AG04449 (cell line): ENCODE measurements at regions not wholly inside any gene's neighbourhood (a gene's known extent, or its start where the extent isn't known, plus 50 kb on each side); places are given as distances from the start of the nearest gene placed in this dataset.

Source experiments
- CTCF ChIA-PET: fragments of 350-600 bp; formaldehyde crosslinking; extraction: SDS; loops from one replicate; lab custom pipeline; 2021; ENCODE audit warnings: antibody characterized with exemption; lab: Yijun Ruan, JAX
- POLR2A ChIA-PET: fragments of 400-600, 350-600 bp; formaldehyde crosslinking; extraction: SDS; loops from one replicate; lab custom pipeline; 2020; ENCODE audit warnings: antibody characterized with exemption, inconsistent platforms; lab: Yijun Ruan, JAX
- DNase-seq: peaks from one replicate; pipeline ENCODE4 v3.0.0-alpha.2; 2010; ENCODE audit warnings: low read depth, low spot score
- H3K4me3 ChIP-seq: 2 replicates; pipeline ENCODE4 v1.5.1; 2011; ENCODE audit warnings: low read depth, mild to moderate bottlenecking, control low read depth, low read length
- CTCF ChIP-seq: IDR thresholded peaks from one replicate; pipeline ENCODE4 v1.5.1; 2011; ENCODE audit warnings: mild to moderate bottlenecking, moderate library complexity, low read length, control low read depth, inconsistent platforms; ENCODE audit not compliant: insufficient read depth; ENCODE audit errors: missing control alignments

DNA sequence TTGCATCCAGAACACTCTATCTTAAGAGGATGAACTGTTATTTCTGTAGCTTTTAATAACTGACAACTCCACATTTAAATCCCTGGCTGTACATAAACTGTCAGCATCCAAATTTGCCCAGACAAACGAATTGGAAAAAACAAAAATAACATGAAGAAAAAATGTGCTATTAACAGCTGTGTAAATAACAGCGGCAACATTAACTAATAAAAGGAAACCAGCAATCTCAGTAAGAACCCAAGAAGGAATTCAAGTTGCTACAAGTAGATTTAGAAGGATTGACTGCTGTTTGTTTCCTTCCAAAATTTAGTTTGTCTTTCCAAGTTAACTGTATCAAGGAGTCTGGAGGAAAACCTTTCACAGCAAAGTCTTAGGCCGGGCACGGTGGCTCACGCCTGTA is 550.6 kb upstream of the MDFIC2 start:
- ChIA-PET CTCF (no interaction called here), POLR2A (no interaction called here)
- H3K4me3 ChIP-seq: no peak overlapping the region
- DNase-seq: no peak
- TF ChIP-seq CTCF: no peak

DNA sequence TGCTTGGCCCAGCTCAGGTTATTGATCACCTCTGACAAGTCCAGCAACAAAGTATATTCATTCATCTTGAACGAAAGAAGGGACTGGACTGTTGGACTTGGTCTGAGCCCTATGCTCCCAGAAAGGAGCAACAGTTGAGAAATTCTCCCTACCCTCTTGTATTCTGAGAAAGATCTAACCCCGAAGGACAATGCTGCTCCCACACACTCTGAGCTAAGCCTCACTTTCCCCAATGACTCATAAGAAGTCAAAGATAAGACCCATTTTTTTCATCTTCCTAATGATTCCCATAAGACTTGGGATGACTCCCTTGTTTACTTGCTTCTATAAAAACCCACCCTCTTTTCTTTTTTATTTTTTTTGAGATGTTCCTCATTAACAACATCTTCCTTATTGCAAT is 549.4 kb upstream of the MDFIC2 start:
- peak; percentile 56 for DNase-seq
- H3K4me3 ChIP-seq: no peak overlapping the region
- ChIA-PET POLR2A (no interaction called here), CTCF (interaction anchor here (0.7 to 1.3 kb wide), 3 partner anchors 12 to 341 kb away, joined by 3 read pairs; no protein-coding TSS in a partner anchor)
- no peak for TF ChIP-seq CTCF

GRCh38 chr3:70861234-70861633 is 548.8 kb upstream of the MDFIC2 start:
- CTCF ChIA-PET: interaction anchor here (0.7 to 1.3 kb wide), 2 partner anchors 12 to 28 kb away, joined by 3 read pairs; no protein-coding TSS in a partner anchor
- no peak overlapping the region for H3K4me3 ChIP-seq
- peak; percentile 91 for DNase-seq
- POLR2A ChIA-PET: interaction anchor here (0.7 kb wide), 1 partner anchor 12 kb away, joined by 3 read pairs; no protein-coding TSS in a partner anchor
- no peak for TF ChIP-seq CTCF

- CTCF ChIA-PET: no interaction called here
- no peak for DNase-seq
- POLR2A ChIA-PET: interaction anchor here (0.6 kb wide), 1 partner anchor 204 kb away, joined by 3 read pairs; no protein-coding TSS in a partner anchor
- no peak for TF ChIP-seq CTCF
- no peak overlapping the region for H3K4me3 ChIP-seq
These were observed 545.5 kb upstream of the MDFIC2 start for GRCh38 chr3:70857916-70858315.

- POLR2A ChIA-PET: interaction anchor here (0.6 kb wide), 1 partner anchor 24 kb away, joined by 4 read pairs; no protein-coding TSS in a partner anchor
- CTCF ChIA-PET: interaction anchor here (1.7 to 1.9 kb wide), 2 partner anchors 15 to 30 kb away, joined by 4 read pairs; no protein-coding TSS in a partner anchor
- DNase-seq: peak; percentile 94
- H3K4me3 ChIP-seq: no peak overlapping the region
- TF ChIP-seq CTCF: no peak
These were observed 544.1 kb upstream of the MDFIC2 start for GRCh38 chr3:70856414-70857162.

DNA sequence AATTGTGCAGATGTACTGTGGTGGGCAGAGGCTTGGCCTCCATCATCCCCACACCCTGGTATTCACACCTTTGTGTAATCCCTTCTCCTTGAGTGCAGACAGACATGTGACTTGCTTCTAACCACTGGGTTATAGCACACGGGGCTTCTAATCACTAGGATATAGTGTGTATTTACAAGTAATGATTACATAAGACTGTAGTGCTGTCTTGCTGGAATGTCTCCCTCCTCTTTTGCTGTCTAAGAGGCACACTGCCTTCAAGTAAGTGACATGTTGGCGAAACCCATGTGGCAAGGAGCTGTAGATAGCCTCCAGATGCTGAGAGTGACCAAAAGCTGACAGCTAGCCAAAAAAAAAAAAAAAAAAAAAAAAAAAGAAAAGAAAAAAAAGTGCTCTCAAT is 542.7 kb upstream of the MDFIC2 start:
- ChIA-PET POLR2A (no interaction called here), CTCF (interaction anchor here (1.7 to 1.9 kb wide), 2 partner anchors 16 to 28 kb away, joined by 4 read pairs; no protein-coding TSS in a partner anchor)
- no peak for TF ChIP-seq CTCF
- H3K4me3 ChIP-seq: no peak overlapping the region
- no peak for DNase-seq
